ENCODE measurements at regions not wholly inside any gene's neighbourhood (a gene's known extent, or its start where the extent isn't known, plus 50 kb on each side); places are given as distances from the start of the nearest gene placed in this dataset.

GRCh38 chr1:87648323-87649119 lies 319.8 kb downstream of the LMO4 start:
- no peak overlapping the region for H3K27ac ChIP-seq
- TF ChIP-seq, protein P1, sequence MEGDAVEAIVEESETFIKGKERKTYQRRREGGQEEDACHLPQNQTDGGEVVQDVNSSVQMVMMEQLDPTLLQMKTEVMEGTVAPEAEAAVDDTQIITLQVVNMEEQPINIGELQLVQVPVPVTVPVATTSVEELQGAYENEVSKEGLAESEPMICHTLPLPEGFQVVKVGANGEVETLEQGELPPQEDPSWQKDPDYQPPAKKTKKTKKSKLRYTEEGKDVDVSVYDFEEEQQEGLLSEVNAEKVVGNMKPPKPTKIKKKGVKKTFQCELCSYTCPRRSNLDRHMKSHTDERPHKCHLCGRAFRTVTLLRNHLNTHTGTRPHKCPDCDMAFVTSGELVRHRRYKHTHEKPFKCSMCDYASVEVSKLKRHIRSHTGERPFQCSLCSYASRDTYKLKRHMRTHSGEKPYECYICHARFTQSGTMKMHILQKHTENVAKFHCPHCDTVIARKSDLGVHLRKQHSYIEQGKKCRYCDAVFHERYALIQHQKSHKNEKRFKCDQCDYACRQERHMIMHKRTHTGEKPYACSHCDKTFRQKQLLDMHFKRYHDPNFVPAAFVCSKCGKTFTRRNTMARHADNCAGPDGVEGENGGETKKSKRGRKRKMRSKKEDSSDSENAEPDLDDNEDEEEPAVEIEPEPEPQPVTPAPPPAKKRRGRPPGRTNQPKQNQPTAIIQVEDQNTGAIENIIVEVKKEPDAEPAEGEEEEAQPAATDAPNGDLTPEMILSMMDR (IDR thresholded peaks at IDR 0.05) = no peak
- TF ChIP-seq ZFX (IDR thresholded peaks at IDR 0.05; ENCODE audit: borderline replicate concordance) = no peak

DNA sequence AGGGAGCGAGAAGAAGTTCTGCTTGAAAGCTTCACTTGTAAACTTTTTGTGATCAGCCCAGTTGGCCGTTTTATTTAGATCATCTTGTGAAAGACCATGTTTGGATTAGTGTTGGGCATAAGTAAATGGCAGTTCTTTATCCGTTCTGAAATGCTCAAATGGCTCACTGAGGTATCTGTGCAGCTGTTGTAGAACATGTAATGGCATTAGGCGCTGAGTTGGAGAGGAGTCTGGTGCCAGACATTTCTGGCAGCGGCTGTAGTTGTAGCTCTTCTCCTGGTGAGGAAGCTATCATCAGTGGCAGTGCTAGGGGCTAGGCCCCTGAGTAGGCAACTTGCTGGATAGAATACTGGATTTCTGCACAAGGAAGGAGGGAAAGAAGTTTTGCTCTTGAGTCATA lies 321.6 kb downstream of the LMO4 start:
- TF ChIP-seq ZFX (IDR thresholded peaks at IDR 0.05; ENCODE audit: borderline replicate concordance) = no peak
- TF ChIP-seq, protein P1 (IDR thresholded peaks at IDR 0.05) = no peak
- no peak overlapping the region for H3K27ac ChIP-seq

- no peak overlapping the region for H3K27ac ChIP-seq
- TF ChIP-seq ZFX (IDR thresholded peaks at IDR 0.05; ENCODE audit: borderline replicate concordance) = no peak
These were observed 323.5 kb downstream of the LMO4 start for GRCh38 chr1:87652176-87652575.

GRCh38 chr1:87665151-87665550 lies 336.5 kb downstream of the LMO4 start:
- TF ChIP-seq, protein P1 (IDR thresholded peaks at IDR 0.05) = no peak
- TF ChIP-seq ZFX (IDR thresholded peaks at IDR 0.05; ENCODE audit: borderline replicate concordance) = no peak
- H3K27ac ChIP-seq = no peak overlapping the region

GRCh38 chr1:87666681-87667080 lies 338.0 kb downstream of the LMO4 start:
- no peak for TF ChIP-seq ZFX (IDR thresholded peaks at IDR 0.05; ENCODE audit: borderline replicate concordance)
- TF ChIP-seq, protein P1 (IDR thresholded peaks at IDR 0.05) = no peak
- H3K27ac ChIP-seq = no peak overlapping the region

DNA sequence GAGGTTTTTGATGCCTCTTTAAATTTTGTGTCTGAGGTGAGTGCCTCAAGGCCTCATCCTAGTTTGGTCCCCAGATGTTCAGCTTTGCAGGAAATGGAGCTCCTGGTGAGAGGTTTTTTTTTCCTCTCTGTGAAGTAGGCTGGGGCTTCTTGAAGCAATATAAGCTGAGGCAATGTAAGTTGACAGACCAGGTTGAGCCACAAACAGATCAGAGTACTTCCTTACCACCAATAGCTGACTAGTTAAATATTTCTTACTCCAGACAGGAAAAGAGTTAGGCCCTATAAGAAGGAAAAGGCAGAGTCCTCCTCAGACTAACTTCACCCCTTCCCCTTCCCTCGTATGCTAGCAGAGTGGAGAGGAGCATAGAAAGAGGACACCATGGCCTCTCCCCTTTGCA lies 341.0 kb downstream of the LMO4 start:
- no peak overlapping the region for H3K27ac ChIP-seq
- TF ChIP-seq, protein P1 (IDR thresholded peaks at IDR 0.05) = no peak
- no peak for TF ChIP-seq ZFX (IDR thresholded peaks at IDR 0.05; ENCODE audit: borderline replicate concordance)

DNA sequence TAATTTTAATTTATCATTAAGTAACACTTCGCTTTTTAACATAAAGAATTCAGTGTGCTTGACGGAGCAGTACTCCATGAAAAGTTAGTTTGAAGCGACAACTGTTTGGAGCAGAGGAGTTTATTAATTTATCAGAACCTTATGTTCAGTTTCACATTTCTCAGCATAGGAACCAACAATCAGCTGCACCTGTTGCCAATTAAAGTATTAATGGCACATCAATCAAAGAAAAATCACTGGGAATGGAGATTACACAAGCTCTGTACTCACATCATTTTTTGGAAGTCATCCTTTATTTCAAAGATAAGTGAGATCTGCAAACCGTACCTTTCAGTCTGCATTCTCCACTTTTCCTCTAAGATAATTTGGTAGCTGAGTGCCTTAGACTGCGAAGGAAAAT lies 344.6 kb downstream of the LMO4 start:
- TF ChIP-seq, protein P1 (IDR thresholded peaks at IDR 0.05) = no peak
- TF ChIP-seq ZFX (IDR thresholded peaks at IDR 0.05; ENCODE audit: borderline replicate concordance) = no peak
- H3K27ac ChIP-seq = no peak overlapping the region
